ENCODE measurements at regions not wholly inside any gene's neighbourhood (a gene's known extent, or its start where the extent isn't known, plus 50 kb on each side); places are given as distances from the start of the nearest gene placed in this dataset.

- TF ChIP-seq, protein P1, sequence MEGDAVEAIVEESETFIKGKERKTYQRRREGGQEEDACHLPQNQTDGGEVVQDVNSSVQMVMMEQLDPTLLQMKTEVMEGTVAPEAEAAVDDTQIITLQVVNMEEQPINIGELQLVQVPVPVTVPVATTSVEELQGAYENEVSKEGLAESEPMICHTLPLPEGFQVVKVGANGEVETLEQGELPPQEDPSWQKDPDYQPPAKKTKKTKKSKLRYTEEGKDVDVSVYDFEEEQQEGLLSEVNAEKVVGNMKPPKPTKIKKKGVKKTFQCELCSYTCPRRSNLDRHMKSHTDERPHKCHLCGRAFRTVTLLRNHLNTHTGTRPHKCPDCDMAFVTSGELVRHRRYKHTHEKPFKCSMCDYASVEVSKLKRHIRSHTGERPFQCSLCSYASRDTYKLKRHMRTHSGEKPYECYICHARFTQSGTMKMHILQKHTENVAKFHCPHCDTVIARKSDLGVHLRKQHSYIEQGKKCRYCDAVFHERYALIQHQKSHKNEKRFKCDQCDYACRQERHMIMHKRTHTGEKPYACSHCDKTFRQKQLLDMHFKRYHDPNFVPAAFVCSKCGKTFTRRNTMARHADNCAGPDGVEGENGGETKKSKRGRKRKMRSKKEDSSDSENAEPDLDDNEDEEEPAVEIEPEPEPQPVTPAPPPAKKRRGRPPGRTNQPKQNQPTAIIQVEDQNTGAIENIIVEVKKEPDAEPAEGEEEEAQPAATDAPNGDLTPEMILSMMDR (IDR thresholded peaks at IDR 0.05): no peak
- ChIA-PET CTCF (no interaction called here), POLR2A (no interaction called here)
- Mint-ChIP-seq H3K27me3 (no peaks in the 10 kb centered on the region), H3K27ac (no peak overlapping the region), H3K4me3 (no peak overlapping the region), H3K36me3 (ENCODE audit: low read depth) (no peaks in the 10 kb centered on the region), H3K9me3 (peaks cover 4% of the 10 kb centered on the region), H3K4me1 (ENCODE audit: low read depth) (no peaks in the 10 kb centered on the region)
- DNase-seq (no peak), ATAC-seq (ENCODE audit: poor library complexity) (no peak)
- Histone ChIP-seq H3K4me3 (ENCODE audit: low read length) (no peak overlapping the region), H3K36me3 (ENCODE audit: insufficient read depth, low read length) (no peaks in the 10 kb centered on the region), H3K27ac (ENCODE audit: low read depth in 1 of 2, low read length in 2 of 2) (no peak overlapping the region), H3K27me3 (ENCODE audit: control insufficient read depth in 1 of 2, insufficient read depth in 2 of 2, low read length in 2 of 2) (no peaks in the 10 kb centered on the region), H3K4me1 (ENCODE audit: insufficient read depth, low read length) (no peaks in the 10 kb centered on the region), H3K9me3 (ENCODE audit: control insufficient read depth in 1 of 2, insufficient read depth in 1 of 2, low read length in 2 of 2) (no peaks in the 10 kb centered on the region)
- intact Hi-C loops (cut with DNase I, micrococcal nuclease): no loop called here
Measured at GRCh38 chr4:130574215-130574614, 1478.3 kb downstream of the C4orf33 start.

- H3K27ac ChIP-seq (ENCODE audit: low read depth in 1 of 2, low read length in 2 of 2): no peak overlapping the region
- CTCF ChIA-PET: no interaction called here
- POLR2A ChIA-PET: no interaction called here
- H3K27me3 ChIP-seq (ENCODE audit: control insufficient read depth in 1 of 2, insufficient read depth in 2 of 2, low read length in 2 of 2): no peaks in the 10 kb centered on the region
- Mint-ChIP-seq H3K4me3 (no peak overlapping the region), H3K4me1 (ENCODE audit: low read depth) (no peaks in the 10 kb centered on the region), H3K27ac (no peak overlapping the region), H3K27me3 (no peaks in the 10 kb centered on the region), H3K36me3 (ENCODE audit: low read depth) (no peaks in the 10 kb centered on the region), H3K9me3 (peaks cover 7% of the 10 kb centered on the region)
- H3K36me3 ChIP-seq (ENCODE audit: insufficient read depth, low read length): no peaks in the 10 kb centered on the region
- TF ChIP-seq, protein P1 (IDR thresholded peaks at IDR 0.05): no peak
- H3K4me1 ChIP-seq (ENCODE audit: insufficient read depth, low read length): no peaks in the 10 kb centered on the region
- ATAC-seq (ENCODE audit: poor library complexity) (no peak), DNase-seq (no peak)
- intact Hi-C loops (cut with DNase I, micrococcal nuclease): no loop called here
- H3K4me3 ChIP-seq (ENCODE audit: low read length): no peak overlapping the region
- no peaks in the 10 kb centered on the region for H3K9me3 ChIP-seq (ENCODE audit: control insufficient read depth in 1 of 2, insufficient read depth in 1 of 2, low read length in 2 of 2)
Measured at GRCh38 chr4:130576218-130576617, 1480.3 kb downstream of the C4orf33 start.

DNA sequence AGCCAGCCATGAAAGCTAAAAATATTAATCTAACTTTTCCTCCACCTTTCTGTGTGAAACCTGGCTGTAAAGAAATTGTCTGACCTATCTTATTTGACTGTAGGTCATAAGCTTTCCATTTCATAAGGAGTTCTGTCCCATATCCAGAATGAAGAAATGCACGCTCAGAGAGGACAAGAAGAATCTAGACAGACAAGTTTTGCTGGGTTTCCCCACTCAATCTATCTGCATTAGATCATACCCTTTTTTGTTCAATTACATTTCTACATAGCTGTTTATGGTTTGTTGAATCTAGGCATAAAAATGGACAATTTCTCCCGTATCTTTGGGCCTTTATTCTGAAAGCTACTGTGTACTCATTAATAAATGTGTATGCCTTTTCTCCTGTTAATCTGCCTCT is 1495.1 kb downstream of the C4orf33 start:
- no peaks in the 10 kb centered on the region for H3K4me1 ChIP-seq (ENCODE audit: insufficient read depth, low read length)
- H3K36me3 ChIP-seq (ENCODE audit: insufficient read depth, low read length): no peaks in the 10 kb centered on the region
- intact Hi-C loops (cut with DNase I, micrococcal nuclease): no loop called here
- CTCF ChIA-PET: no interaction called here
- POLR2A ChIA-PET: no interaction called here
- TF ChIP-seq, protein P1 (IDR thresholded peaks at IDR 0.05): no peak
- H3K4me3 ChIP-seq (ENCODE audit: low read length): no peak overlapping the region
- H3K27me3 ChIP-seq (ENCODE audit: control insufficient read depth in 1 of 2, insufficient read depth in 2 of 2, low read length in 2 of 2): no peaks in the 10 kb centered on the region
- no peaks in the 10 kb centered on the region for H3K27me3 Mint-ChIP-seq
- H3K9me3 Mint-ChIP-seq: peaks cover 4% of the 10 kb centered on the region
- DNase-seq (no peak), ATAC-seq (ENCODE audit: poor library complexity) (no peak)
- no peaks in the 10 kb centered on the region for H3K36me3 Mint-ChIP-seq (ENCODE audit: low read depth)
- no peaks in the 10 kb centered on the region for H3K4me1 Mint-ChIP-seq (ENCODE audit: low read depth)
- no peak overlapping the region for H3K27ac ChIP-seq (ENCODE audit: low read depth in 1 of 2, low read length in 2 of 2)
- H3K4me3 Mint-ChIP-seq: no peak overlapping the region
- no peak overlapping the region for H3K27ac Mint-ChIP-seq
- H3K9me3 ChIP-seq (ENCODE audit: control insufficient read depth in 1 of 2, insufficient read depth in 1 of 2, low read length in 2 of 2): peaks cover 0 to 4% of the 10 kb centered on the region in 2 experiments

Data from CD4-positive, alpha-beta T cell (primary cell).